Smooth muscle cell (in vitro differentiated cells): ENCODE measurements at regions not wholly inside any gene's neighbourhood (a gene's known extent, or its start where the extent isn't known, plus 50 kb on each side); places are given as distances from the start of the nearest gene placed in this dataset.

Experiments
- DNase-seq: peaks from one replicate; lab custom pipeline; 2025; ENCODE audit not compliant: unreplicated experiment; lab: John Stamatoyannopoulos, UW
- H2AFZ ChIP-seq: fragments of 200-600 bp; sonication (generic); 2 replicates; pipeline ENCODE4 v1.6.0; 2016; ENCODE audit warnings: antibody characterized with exemption, low read depth, mild to moderate bottlenecking
- H3F3A ChIP-seq: fragments of 200-600 bp; sonication (generic); 2 replicates; pipeline ENCODE4 v1.6.0; 2017; ENCODE audit warnings: antibody characterized with exemption, low read depth
- H3K27ac ChIP-seq: fragments of 200-600 bp; sonication (generic); 2 replicates; pipeline ENCODE4 v1.5.1; 2016; ENCODE audit warnings: low read depth, mild to moderate bottlenecking
- H3K27me3 ChIP-seq: fragments of 200-600 bp; sonication (generic); 2 replicates; pipeline ENCODE4 v1.6.1; 2016; ENCODE audit warnings: low read depth, mild to moderate bottlenecking
- H3K36me3 ChIP-seq: fragments of 200-600 bp; sonication (generic); 2 replicates; pipeline ENCODE4 v1.5.1; 2016; ENCODE audit warnings: low read depth
- H3K4me1 ChIP-seq: fragments of 200-600 bp; sonication (generic); 2 replicates; pipeline ENCODE4 v1.5.1; 2016; ENCODE audit warnings: low read depth
- H3K4me2 ChIP-seq: fragments of 200-600 bp; sonication (generic); 2 replicates; pipeline ENCODE4 v1.6.0; 2016; ENCODE audit warnings: mild to moderate bottlenecking
- H3K4me3 ChIP-seq: fragments of 200-600 bp; sonication (generic); 2 replicates; pipeline ENCODE4 v1.5.1; 2016; ENCODE audit warnings: mild to moderate bottlenecking
- H3K79me2 ChIP-seq: fragments of 200-600 bp; sonication (generic); 2 replicates; pipeline ENCODE4 v1.6.0; 2016; ENCODE audit warnings: low read depth, mild to moderate bottlenecking
- H3K9ac ChIP-seq: fragments of 200-600 bp; sonication (generic); 2 replicates; pipeline ENCODE4 v1.6.0; 2016; ENCODE audit warnings: low read depth
- H3K9me3 ChIP-seq: fragments of 200-600 bp; sonication (generic); replicated peaks from 2 replicates; pipeline ENCODE4 v1.5.1; 2016; ENCODE audit warnings: low read depth
- H4K20me1 ChIP-seq: fragments of 200-600 bp; sonication (generic); 2 replicates; pipeline ENCODE4 v1.6.0; 2016; ENCODE audit warnings: low read depth
- WGBS: methylation state at CpG from one replicate; pipeline ENCODE4 v1.1.7; 2016; ENCODE audit warnings: low lambda C conversion rate; 5-methylcytosine and 5-hydroxymethylcytosine counted together
- TF ChIP-seq, protein P1 (sequence below): fragments of 200-600 bp; sonication (generic); IDR thresholded peaks from 2 replicates; pipeline ENCODE4 v1.5.1; 2017; ENCODE audit warnings: borderline replicate concordance, mild to moderate bottlenecking, antibody characterized with exemption; ENCODE audit not compliant: insufficient read depth, poor library complexity, severe bottlenecking

- Histone ChIP-seq H3K36me3 (no peaks in the 10 kb centered on the region), H3K4me3 (no peak overlapping the region), H3K4me2 (no peak overlapping the region), H3K4me1 (no peaks in the 10 kb centered on the region), H3F3A (no peaks in the 10 kb centered on the region), H4K20me1 (no peaks in the 10 kb centered on the region), H3K27ac (peak overlapping the region; percentile 79), H3K79me2 (no peaks in the 10 kb centered on the region), H3K27me3 (no peaks in the 10 kb centered on the region), H3K9ac (no peak overlapping the region), H3K9me3 (no peaks in the 10 kb centered on the region), H2AFZ (peak overlapping the region; percentile 71)
- TF ChIP-seq, protein P1, sequence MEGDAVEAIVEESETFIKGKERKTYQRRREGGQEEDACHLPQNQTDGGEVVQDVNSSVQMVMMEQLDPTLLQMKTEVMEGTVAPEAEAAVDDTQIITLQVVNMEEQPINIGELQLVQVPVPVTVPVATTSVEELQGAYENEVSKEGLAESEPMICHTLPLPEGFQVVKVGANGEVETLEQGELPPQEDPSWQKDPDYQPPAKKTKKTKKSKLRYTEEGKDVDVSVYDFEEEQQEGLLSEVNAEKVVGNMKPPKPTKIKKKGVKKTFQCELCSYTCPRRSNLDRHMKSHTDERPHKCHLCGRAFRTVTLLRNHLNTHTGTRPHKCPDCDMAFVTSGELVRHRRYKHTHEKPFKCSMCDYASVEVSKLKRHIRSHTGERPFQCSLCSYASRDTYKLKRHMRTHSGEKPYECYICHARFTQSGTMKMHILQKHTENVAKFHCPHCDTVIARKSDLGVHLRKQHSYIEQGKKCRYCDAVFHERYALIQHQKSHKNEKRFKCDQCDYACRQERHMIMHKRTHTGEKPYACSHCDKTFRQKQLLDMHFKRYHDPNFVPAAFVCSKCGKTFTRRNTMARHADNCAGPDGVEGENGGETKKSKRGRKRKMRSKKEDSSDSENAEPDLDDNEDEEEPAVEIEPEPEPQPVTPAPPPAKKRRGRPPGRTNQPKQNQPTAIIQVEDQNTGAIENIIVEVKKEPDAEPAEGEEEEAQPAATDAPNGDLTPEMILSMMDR: peak; percentile 19
- WGBS: 24% methylated on average over 2 of the region's 2 CpGs
- DNase-seq: no peak
Measured at GRCh38 chr12:70040141-70040540, 203.1 kb upstream of the CNOT2 start.

- Histone ChIP-seq H3K36me3 (no peaks in the 10 kb centered on the region), H3F3A (no peaks in the 10 kb centered on the region), H3K9me3 (no peaks in the 10 kb centered on the region), H3K27me3 (no peaks in the 10 kb centered on the region), H3K4me1 (no peaks in the 10 kb centered on the region), H3K9ac (no peak overlapping the region), H3K4me3 (no peak overlapping the region), H2AFZ (no peak overlapping the region), H3K27ac (no peak overlapping the region), H3K4me2 (no peak overlapping the region), H3K79me2 (no peaks in the 10 kb centered on the region), H4K20me1 (no peaks in the 10 kb centered on the region)
- TF ChIP-seq, protein P1: no peak
- WGBS: 89% methylated on average over 6 of the region's 6 CpGs
- no peak for DNase-seq
Measured at GRCh38 chr12:70042675-70043074, 200.6 kb upstream of the CNOT2 start.

DNA sequence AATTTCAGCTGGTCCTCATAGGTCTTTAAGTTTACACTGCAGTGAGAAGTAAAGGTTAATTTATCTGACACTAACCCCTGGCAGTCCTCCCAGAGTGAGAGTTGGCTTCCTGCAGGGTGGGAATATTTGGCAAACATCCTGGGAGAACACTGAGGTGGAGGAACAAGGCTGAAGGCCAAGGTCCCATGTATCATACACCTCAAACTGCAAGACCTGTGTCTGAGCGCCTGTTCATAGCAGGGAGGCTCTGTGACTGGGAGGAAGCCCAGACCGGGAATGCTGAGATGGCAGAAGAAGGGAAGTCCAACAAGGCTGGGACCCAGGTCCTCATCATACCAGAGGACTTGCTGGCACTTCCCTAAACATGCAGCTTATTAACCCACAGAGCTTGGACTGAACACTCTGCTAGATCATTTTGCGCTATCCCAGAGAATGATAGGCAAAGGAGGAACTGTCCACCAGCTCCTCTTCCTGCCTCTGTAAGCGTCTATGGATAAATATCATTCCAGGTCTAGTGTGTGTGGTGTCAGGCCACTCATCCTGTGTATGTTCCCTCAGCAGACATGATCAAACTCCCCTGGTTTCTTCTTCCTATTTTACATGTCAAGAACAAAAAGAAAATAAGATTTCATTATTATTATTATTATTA, 199.6 kb upstream of the CNOT2 start:
- Histone ChIP-seq H3K4me2 (no peak overlapping the region), H3K27me3 (no peaks in the 10 kb centered on the region), H2AFZ (no peak overlapping the region), H3K4me1 (no peaks in the 10 kb centered on the region), H3K36me3 (no peaks in the 10 kb centered on the region), H3K79me2 (no peaks in the 10 kb centered on the region), H3K4me3 (no peak overlapping the region), H4K20me1 (no peaks in the 10 kb centered on the region), H3K9ac (no peak overlapping the region), H3F3A (no peaks in the 10 kb centered on the region), H3K27ac (no peak overlapping the region), H3K9me3 (no peaks in the 10 kb centered on the region)
- TF ChIP-seq, protein P1: no peak
- WGBS: 93% methylated on average over 4 of the region's 4 CpGs
- no peak for DNase-seq

DNA sequence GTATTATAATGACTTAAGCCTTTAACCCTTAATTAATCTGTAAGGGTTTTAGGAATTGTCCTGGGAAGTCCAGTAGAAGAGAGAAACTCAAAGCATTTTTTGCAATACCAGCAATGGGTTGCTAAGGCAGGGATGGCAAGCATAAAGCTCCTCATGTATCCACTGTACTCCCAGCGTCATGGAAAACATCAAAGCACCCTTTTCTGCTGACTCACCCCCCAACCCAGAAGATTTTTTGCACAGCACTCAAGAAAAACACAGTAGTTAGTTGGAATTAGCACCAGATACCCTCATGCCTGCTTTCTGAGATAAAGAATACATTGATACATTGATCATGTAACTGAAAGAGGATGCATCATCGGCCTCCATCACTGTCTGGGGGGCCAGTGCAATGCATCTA, 199.1 kb upstream of the CNOT2 start:
- Histone ChIP-seq H3K9ac (no peak overlapping the region), H2AFZ (no peak overlapping the region), H3K4me2 (no peak overlapping the region), H3K4me3 (no peak overlapping the region), H3K27me3 (no peaks in the 10 kb centered on the region), H3K4me1 (no peaks in the 10 kb centered on the region), H3K36me3 (no peaks in the 10 kb centered on the region), H4K20me1 (no peaks in the 10 kb centered on the region), H3K9me3 (no peaks in the 10 kb centered on the region), H3K79me2 (no peaks in the 10 kb centered on the region), H3F3A (no peaks in the 10 kb centered on the region), H3K27ac (no peak overlapping the region)
- WGBS: 36% methylated on average over 2 of the region's 2 CpGs
- no peak for DNase-seq
- TF ChIP-seq, protein P1: no peak
